ENCODE measurements at regions not wholly inside any gene's neighbourhood (a gene's known extent, or its start where the extent isn't known, plus 50 kb on each side); places are given as distances from the start of the nearest gene placed in this dataset.

- TF ChIP-seq CTCF (IDR thresholded peaks at IDR 0.05; ENCODE audit: low read depth, low read length, missing input control) (no peak), REST (IDR thresholded peaks at IDR 0.05) (no peak), TAF1 (conservative IDR thresholded peaks at IDR 0.05) (no peak), NR2F2 (IDR thresholded peaks at IDR 0.05) (no peak), JUND (IDR thresholded peaks at IDR 0.05) (no peak), RAD21 (IDR thresholded peaks at IDR 0.05) (no peak), MAX (IDR thresholded peaks at IDR 0.05) (no peak), ZBTB33 (IDR thresholded peaks at IDR 0.05) (no peak), YY1 (IDR thresholded peaks at IDR 0.05) (no peak), ATF3 (IDR thresholded peaks at IDR 0.05) (no peak), FOXA1 (IDR thresholded peaks at IDR 0.05) (no peak), FOXA2 (IDR thresholded peaks at IDR 0.05) (no peak), SP1 (IDR thresholded peaks at IDR 0.05) (no peak), RXRA (IDR thresholded peaks at IDR 0.05) (no peak)
Observed at GRCh38 chr5:125377141-125377540, 630.7 kb upstream of the ZNF608 start.

Measured in liver (tissue), 3 donors.